ENCODE measurements at regions not wholly inside any gene's neighbourhood (a gene's known extent, or its start where the extent isn't known, plus 50 kb on each side); places are given as distances from the start of the nearest gene placed in this dataset.

DNA sequence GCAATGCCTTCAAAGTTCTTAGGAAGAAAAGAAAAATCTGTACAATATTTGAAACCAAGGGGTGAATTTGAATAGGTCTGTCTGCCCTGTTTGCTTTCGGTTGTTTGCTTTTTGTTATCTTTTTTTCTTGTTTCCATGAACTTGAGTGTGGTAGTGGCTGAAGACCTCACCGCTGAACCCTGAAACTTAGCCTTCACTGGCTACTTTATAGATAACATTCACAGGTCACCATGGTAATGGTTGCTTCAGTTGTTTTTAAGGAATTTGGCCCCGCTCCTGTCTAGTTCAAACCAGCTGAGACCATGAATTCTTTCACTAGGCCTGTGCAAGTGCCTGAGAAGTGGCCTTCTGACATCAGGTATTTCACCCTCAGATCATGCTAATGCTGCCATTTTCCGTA lies 137.0 kb upstream of the PMFBP1 start:
- TF ChIP-seq POLR2A (IDR thresholded peaks at IDR 0.05) (no peak), POLR2AphosphoS5 (IDR thresholded peaks at IDR 0.05) (no peak), EP300 (IDR thresholded peaks at IDR 0.05) (no peak)

Measured in sigmoid colon (tissue), 4 donors.